Upper lobe of left lung (tissue), 4 donors: ENCODE measurements at regions not wholly inside any gene's neighbourhood (a gene's known extent, or its start where the extent isn't known, plus 50 kb on each side); places are given as distances from the start of the nearest gene placed in this dataset.

Experiments used
- EP300 ChIP-seq, 4 donors: sonication (generic); formaldehyde crosslinking; IDR thresholded peaks; one replicate each; pipeline ENCODE4 v1.5.1; 2017; ENCODE audit warnings: antibody characterized with exemption in 4 of 4, control low read depth in 2 of 4
- TF ChIP-seq, protein P1 (sequence below), 6 experiments: fragments of 450-650 bp in 4 of 6; fragments of 200-600 bp in 2 of 6; sonication (generic) in 2 of 6; IDR thresholded peaks; one replicate each; pipeline ENCODE4 v1.5.1; 2016 to 2019; ENCODE audit warnings: antibody characterized with exemption in 6 of 6

GRCh38 chr7:51732951-51733350 lies 416.3 kb upstream of the COBL start:
- TF ChIP-seq EP300 (IDR thresholded peaks at IDR 0.05) = no peak
- TF ChIP-seq, protein P1, sequence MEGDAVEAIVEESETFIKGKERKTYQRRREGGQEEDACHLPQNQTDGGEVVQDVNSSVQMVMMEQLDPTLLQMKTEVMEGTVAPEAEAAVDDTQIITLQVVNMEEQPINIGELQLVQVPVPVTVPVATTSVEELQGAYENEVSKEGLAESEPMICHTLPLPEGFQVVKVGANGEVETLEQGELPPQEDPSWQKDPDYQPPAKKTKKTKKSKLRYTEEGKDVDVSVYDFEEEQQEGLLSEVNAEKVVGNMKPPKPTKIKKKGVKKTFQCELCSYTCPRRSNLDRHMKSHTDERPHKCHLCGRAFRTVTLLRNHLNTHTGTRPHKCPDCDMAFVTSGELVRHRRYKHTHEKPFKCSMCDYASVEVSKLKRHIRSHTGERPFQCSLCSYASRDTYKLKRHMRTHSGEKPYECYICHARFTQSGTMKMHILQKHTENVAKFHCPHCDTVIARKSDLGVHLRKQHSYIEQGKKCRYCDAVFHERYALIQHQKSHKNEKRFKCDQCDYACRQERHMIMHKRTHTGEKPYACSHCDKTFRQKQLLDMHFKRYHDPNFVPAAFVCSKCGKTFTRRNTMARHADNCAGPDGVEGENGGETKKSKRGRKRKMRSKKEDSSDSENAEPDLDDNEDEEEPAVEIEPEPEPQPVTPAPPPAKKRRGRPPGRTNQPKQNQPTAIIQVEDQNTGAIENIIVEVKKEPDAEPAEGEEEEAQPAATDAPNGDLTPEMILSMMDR (IDR thresholded peaks at IDR 0.05) = no peak
